LNCaP clone FGC (cell line): ENCODE measurements at regions not wholly inside any gene's neighbourhood (a gene's known extent, or its start where the extent isn't known, plus 50 kb on each side); places are given as distances from the start of the nearest gene placed in this dataset.

Source experiments
- DNase-seq: peaks from one replicate; pipeline ENCODE4 v3.0.0-alpha.2; 2011; ENCODE audit warnings: low read depth
- H3K4me3 ChIP-seq: 2 replicates; pipeline ENCODE4 v1.5.1; 2011; ENCODE audit warnings: mild to moderate bottlenecking, low read depth, low read length, control low read depth
- TF ChIP-seq, protein P1 (sequence below): IDR thresholded peaks from 2 replicates; pipeline ENCODE4 v1.5.1; 2012; ENCODE audit warnings: mild to moderate bottlenecking; ENCODE audit not compliant: control insufficient read depth, insufficient read depth; ENCODE audit errors: extremely low read depth

DNA sequence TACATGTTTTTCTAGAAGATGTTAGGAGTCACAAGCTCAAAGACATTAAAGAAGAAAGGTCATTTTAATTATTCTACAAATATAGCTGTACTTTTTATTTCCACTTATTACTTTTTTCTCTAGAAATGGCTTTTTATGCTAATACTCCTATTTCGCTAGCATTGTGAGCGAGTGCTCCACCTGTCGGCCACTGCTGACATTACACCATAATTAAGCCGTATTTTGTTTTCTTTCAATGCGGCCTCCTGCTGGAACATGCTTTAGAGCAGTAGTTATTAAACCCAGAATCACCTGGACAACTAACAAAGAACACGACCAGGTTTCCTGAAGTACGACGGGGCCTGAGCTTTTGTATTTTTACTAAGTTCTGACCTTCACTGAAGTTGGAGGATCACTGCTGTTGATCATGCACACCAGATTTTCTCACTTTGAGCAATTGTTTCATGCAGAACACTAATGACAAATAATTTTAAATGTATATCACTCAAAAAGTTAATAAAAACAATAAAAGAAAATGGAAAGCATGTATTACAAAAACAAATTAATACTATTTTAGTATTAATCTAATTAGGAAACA is 74.1 kb upstream of the PAK5 start:
- TF ChIP-seq, protein P1, sequence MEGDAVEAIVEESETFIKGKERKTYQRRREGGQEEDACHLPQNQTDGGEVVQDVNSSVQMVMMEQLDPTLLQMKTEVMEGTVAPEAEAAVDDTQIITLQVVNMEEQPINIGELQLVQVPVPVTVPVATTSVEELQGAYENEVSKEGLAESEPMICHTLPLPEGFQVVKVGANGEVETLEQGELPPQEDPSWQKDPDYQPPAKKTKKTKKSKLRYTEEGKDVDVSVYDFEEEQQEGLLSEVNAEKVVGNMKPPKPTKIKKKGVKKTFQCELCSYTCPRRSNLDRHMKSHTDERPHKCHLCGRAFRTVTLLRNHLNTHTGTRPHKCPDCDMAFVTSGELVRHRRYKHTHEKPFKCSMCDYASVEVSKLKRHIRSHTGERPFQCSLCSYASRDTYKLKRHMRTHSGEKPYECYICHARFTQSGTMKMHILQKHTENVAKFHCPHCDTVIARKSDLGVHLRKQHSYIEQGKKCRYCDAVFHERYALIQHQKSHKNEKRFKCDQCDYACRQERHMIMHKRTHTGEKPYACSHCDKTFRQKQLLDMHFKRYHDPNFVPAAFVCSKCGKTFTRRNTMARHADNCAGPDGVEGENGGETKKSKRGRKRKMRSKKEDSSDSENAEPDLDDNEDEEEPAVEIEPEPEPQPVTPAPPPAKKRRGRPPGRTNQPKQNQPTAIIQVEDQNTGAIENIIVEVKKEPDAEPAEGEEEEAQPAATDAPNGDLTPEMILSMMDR: peak; percentile 91
- DNase-seq: peak; percentile 4
- H3K4me3 ChIP-seq: no peak overlapping the region

DNA sequence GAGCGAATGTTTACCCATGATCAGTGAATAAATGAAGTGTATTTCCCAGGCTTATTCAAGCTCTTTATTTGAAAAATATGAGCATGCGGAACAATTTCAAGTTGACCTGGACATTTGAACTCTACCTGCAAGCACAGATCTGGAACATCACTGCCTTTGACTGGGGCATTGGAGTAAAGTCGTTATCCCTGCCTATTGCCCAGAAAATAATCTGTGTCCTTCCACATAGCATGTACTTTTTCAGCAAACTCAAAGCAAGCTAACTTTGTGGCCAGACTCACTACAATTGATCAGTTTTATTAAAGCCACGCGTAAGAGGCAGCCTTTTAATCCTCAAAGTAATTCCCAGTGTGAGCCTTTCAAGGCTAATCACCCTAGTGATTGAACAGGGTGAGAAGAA is 73.4 kb upstream of the PAK5 start:
- TF ChIP-seq, protein P1: no peak
- no peak for DNase-seq
- no peak overlapping the region for H3K4me3 ChIP-seq

DNA sequence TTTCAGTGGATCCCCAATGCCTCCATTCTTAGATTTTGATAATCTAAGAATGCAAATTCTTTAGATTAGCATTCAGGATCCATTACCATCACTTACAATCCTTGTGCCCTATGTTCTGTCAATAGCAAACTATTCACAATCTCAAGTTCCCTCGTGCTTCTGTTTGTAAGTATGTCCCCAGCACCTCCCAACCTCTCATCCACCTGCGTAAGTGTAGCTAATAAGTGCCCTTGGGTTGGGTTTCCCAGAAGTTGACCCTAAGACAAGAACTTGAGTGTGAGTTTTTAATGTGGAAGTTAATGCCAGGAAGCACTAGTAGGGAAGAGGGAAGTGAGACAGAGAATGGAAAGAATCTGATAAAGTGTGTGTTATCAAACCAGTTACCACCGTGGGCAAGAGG is 72.6 kb upstream of the PAK5 start:
- no peak for DNase-seq
- TF ChIP-seq, protein P1: no peak

DNA sequence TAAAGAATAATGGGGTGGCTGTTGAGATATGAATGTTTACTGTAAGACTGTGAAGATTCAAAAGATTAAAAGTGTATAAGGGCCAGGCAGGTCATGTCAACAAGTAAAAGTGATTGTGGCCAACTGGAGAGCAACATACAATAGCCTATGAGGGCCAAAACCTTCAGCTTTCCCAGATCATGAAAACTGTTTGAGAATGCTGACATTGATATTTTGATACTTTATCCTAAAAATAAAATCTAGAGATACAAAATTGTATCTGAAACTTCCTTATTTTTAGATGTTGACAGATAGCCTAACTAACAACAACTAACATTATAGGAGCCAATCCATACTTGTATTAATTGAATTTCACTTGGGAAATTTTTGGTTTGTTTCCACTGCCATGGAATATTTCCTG is 70.3 kb upstream of the PAK5 start:
- H3K4me3 ChIP-seq: no peak overlapping the region
- TF ChIP-seq, protein P1: no peak
- no peak for DNase-seq

More for the DNA sequence above, 72.6 kb upstream of the PAK5 start:
- no peak overlapping the region for H3K4me3 ChIP-seq

DNA sequence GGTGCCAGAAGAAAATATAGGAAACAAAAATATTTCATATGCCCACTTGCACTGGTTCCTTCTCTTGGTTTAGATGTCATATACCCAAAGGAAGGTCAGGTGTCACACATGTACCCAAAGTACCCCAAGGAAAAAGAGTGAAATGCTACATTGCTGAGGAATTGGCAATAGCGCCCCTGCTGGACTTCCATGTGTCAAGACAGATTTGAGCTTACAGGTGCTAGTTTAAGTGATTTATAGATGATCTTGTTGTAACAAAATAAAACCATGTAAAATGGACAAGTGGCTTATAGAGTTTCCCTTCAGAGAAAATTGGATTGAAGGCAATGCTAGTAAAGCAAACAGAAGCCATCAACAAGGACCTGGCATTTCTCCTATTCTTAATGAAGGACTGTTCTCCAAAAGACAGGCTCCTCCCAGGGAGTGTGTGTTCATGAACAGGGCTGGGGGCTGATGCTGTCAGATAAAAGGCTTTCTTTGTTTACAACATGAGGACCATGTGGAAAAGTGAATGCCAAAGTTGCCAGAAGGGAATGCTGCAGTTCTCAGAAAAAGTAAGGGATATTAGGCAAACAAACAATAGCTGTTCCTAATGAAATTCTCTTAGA is 64.3 kb upstream of the PAK5 start:
- no peak for DNase-seq

DNA sequence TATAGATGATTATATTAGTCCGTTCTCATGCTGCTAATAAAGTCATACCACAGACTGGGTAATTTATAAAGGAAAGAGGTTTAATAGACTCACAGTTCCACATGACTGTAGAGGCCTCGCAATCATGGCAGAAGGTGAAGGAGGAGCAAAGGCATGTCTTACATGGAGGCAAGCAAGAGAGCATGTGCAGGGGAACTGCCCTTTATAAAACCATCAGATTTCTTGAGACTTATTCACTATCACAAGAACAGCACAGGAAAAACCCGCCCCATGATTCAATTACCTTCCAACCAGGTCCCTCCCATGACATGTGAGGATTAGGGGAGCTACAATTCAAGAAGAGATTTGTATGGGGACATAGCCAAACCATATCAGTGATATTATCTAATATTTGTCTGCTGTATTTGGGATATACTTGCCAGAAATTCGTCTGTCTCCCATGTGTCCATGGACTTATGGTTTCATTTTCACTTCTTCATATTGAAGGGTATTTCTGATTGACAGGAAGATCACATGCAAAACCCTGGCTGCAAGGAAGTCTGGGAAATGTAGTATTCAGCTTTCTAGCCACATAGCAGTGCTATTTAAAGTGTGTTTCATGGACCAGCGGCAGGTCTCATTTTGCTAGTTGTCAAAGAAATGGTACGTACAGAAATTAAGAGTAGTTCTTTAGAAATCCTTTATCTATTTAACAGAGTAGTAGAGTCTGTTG is 50.5 kb upstream of the PAK5 start:
- TF ChIP-seq, protein P1: no peak
- DNase-seq: no peak
- H3K4me3 ChIP-seq: no peak overlapping the region

More for the DNA sequence above, 64.3 kb upstream of the PAK5 start:
- TF ChIP-seq, protein P1: peak; percentile 55
- no peak overlapping the region for H3K4me3 ChIP-seq
